ENCODE measurements at regions not wholly inside any gene's neighbourhood (a gene's known extent, or its start where the extent isn't known, plus 50 kb on each side); places are given as distances from the start of the nearest gene placed in this dataset.

DNA sequence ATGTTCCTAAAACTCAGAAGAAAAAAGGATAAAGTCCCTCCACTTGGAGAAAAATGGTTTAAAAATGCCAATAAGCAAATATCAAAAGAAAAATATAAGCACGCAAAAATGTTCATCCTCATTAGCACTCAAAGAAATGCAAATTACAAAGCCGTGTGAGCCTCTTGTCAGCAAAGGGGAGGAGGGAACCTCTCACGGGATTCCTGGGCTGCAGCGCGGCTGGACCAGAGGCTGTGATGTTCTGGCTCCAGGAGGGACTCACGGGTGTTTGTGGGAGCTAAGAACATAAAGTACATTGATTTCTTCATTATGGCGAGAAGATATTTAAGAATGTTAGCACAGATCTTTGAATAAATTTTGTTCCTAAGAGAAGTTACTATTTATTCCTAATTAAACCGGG lies 1451.2 kb downstream of the BRD1 start:
- Mint-ChIP-seq H3K4me3 (no peak overlapping the region), H3K4me1 (ENCODE audit: low read depth) (no peaks in the 10 kb centered on the region), H3K36me3 (ENCODE audit: low read depth) (peaks cover 5% of the 10 kb centered on the region), H3K27me3 (ENCODE audit: insufficient read depth) (no peaks in the 10 kb centered on the region; the same call in 1 of the 2 replicates), H3K9me3 (peaks cover 78% of the 10 kb centered on the region), H3K27ac (no peak overlapping the region)
- no peak for TF ChIP-seq CTCF (IDR thresholded peaks at IDR 0.05)
- no peak for DNase-seq

- Mint-ChIP-seq H3K27me3 (ENCODE audit: insufficient read depth) (no peaks in the 10 kb centered on the region; the same call in 1 of the 2 replicates), H3K4me1 (ENCODE audit: low read depth) (no peaks in the 10 kb centered on the region), H3K4me3 (no peak overlapping the region), H3K27ac (no peak overlapping the region), H3K9me3 (peaks cover 73% of the 10 kb centered on the region), H3K36me3 (ENCODE audit: low read depth) (peaks cover 5% of the 10 kb centered on the region; the same call in 1 of the 2 replicates)
- no peak for DNase-seq
- no peak for TF ChIP-seq CTCF (IDR thresholded peaks at IDR 0.05)
Measured at GRCh38 chr22:48373626-48374173, 1454.0 kb downstream of the BRD1 start.

- Mint-ChIP-seq H3K27ac (no peak overlapping the region), H3K4me1 (ENCODE audit: low read depth) (no peaks in the 10 kb centered on the region), H3K9me3 (peaks cover 64% of the 10 kb centered on the region), H3K27me3 (ENCODE audit: insufficient read depth) (no peaks in the 10 kb centered on the region; the same call in 1 of the 2 replicates), H3K36me3 (ENCODE audit: low read depth) (peaks cover 5% of the 10 kb centered on the region; the same call in 1 of the 2 replicates), H3K4me3 (no peak overlapping the region)
- TF ChIP-seq CTCF (IDR thresholded peaks at IDR 0.05): no peak
- no peak for DNase-seq
Measured at GRCh38 chr22:48372390-48372789, 1455.3 kb downstream of the BRD1 start.

- Mint-ChIP-seq H3K27me3 (ENCODE audit: insufficient read depth) (no peaks in the 10 kb centered on the region; the same call in 1 of the 2 replicates), H3K4me3 (no peak overlapping the region), H3K36me3 (ENCODE audit: low read depth) (peaks cover 5% of the 10 kb centered on the region; the same call in 1 of the 2 replicates), H3K9me3 (peaks cover 59% of the 10 kb centered on the region), H3K4me1 (ENCODE audit: low read depth) (no peaks in the 10 kb centered on the region), H3K27ac (no peak overlapping the region)
- no peak for TF ChIP-seq CTCF (IDR thresholded peaks at IDR 0.05)
- DNase-seq: no peak
Measured at GRCh38 chr22:48371391-48371790, 1456.3 kb downstream of the BRD1 start.

DNA sequence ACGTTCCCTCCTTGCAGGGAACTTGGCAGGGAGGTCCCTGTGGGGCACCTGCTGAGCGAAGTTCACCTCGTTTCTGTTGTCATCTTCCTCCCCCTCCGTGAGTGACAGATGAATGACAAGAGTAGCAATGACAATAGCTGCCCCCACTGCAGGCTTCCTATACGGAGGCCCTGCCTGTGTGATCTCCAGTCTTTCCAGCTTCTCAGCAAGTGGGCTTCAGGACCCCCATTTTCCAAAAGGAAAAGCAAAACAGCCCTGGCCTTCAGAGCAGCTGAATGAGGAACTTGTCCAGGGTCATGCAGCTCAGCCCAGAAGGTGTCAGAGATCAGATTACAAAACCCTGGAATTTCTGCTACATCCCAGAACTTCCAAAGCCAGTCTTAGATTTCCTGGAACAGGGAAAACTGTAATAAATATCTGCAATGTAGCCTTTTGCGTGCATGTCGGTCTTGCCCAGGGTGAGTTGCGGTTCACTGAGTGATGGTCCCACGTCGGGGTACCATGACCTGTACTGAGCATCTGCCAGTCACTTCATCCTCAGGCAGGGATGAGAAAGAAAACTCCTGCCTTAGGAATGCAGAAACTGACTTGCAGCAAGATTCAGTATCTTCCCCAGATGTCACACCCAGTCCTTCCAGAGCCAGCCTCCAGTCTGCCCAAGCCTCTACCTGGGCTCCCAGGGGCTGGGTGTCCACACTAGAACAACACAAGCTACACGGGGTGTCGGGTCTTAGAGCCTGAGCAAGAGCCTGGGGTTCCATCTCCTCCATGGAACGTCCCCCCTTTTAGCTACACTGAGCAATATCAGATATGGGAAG lies 1457.0 kb downstream of the BRD1 start:
- Mint-ChIP-seq H3K4me3 (no peak overlapping the region), H3K36me3 (ENCODE audit: low read depth) (peaks cover 5% of the 10 kb centered on the region; the same call in 1 of the 2 replicates), H3K27ac (no peak overlapping the region), H3K4me1 (ENCODE audit: low read depth) (no peaks in the 10 kb centered on the region), H3K27me3 (ENCODE audit: insufficient read depth) (no peaks in the 10 kb centered on the region; the same call in 1 of the 2 replicates), H3K9me3 (peaks cover 57% of the 10 kb centered on the region)
- no peak for DNase-seq
- TF ChIP-seq CTCF (IDR thresholded peaks at IDR 0.05): no peak
